KMS-11 (cell line): ENCODE measurements at regions not wholly inside any gene's neighbourhood (a gene's known extent, or its start where the extent isn't known, plus 50 kb on each side); places are given as distances from the start of the nearest gene placed in this dataset.

Source experiments
- H2AFZ ChIP-seq: fragments of 200-600 bp; sonication (generic); 2 replicates; pipeline ENCODE4 v1.6.1; 2016; ENCODE audit warnings: antibody characterized with exemption, mixed run types, low read depth
- H3K27ac ChIP-seq: fragments of 200-600 bp; sonication (generic); 2 replicates; pipeline ENCODE4 v1.6.1; 2016; ENCODE audit warnings: mild to moderate bottlenecking, mixed run types
- H3K27me3 ChIP-seq: fragments of 200-600 bp; sonication (generic); 2 replicates; pipeline ENCODE4 v1.6.1; 2017; ENCODE audit warnings: mild to moderate bottlenecking, low read depth, mixed run types, moderate library complexity; ENCODE audit not compliant: insufficient read depth
- H3K36me3 ChIP-seq: fragments of 200-600 bp; sonication (generic); 2 replicates; pipeline ENCODE4 v1.6.1; 2017; ENCODE audit warnings: mild to moderate bottlenecking, mixed run types; ENCODE audit not compliant: insufficient read depth
- H3K4me1 ChIP-seq: fragments of 200-600 bp; sonication (generic); 2 replicates; pipeline ENCODE4 v1.6.1; 2016; ENCODE audit warnings: mild to moderate bottlenecking, low read depth, mixed run types; ENCODE audit not compliant: poor library complexity, severe bottlenecking
- H3K4me2 ChIP-seq: fragments of 200-600 bp; sonication (generic); 2 replicates; pipeline ENCODE4 v1.7.0; 2016; ENCODE audit warnings: mild to moderate bottlenecking, mixed run types
- H3K4me3 ChIP-seq: fragments of 200-600 bp; sonication (generic); IDR thresholded peaks from 2 replicates; pipeline ENCODE4 v1.6.1; 2017; ENCODE audit warnings: low read depth, low read length, mixed read lengths; ENCODE audit not compliant: insufficient read depth
- H3K79me2 ChIP-seq: fragments of 200-600 bp; sonication (generic); 2 replicates; pipeline ENCODE4 v1.6.1; 2016; ENCODE audit warnings: low read depth, mixed run types; ENCODE audit not compliant: insufficient read depth
- H3K9ac ChIP-seq: fragments of 200-600 bp; sonication (generic); 2 replicates; pipeline ENCODE4 v1.6.1; 2016; ENCODE audit warnings: mild to moderate bottlenecking, mixed run types
- H4K20me1 ChIP-seq: fragments of 200-600 bp; sonication (generic); 2 replicates; pipeline ENCODE4 v1.6.1; 2016; ENCODE audit warnings: mild to moderate bottlenecking, mixed run types; ENCODE audit not compliant: insufficient read depth
- TF ChIP-seq, protein P1 (sequence below): fragments of 200-600 bp; sonication (generic); conservative IDR thresholded peaks from 2 replicates; pipeline ENCODE4 v1.6.1; 2017; ENCODE audit warnings: low read depth, mild to moderate bottlenecking, antibody characterized with exemption, low read length, moderate library complexity, mixed read lengths

DNA sequence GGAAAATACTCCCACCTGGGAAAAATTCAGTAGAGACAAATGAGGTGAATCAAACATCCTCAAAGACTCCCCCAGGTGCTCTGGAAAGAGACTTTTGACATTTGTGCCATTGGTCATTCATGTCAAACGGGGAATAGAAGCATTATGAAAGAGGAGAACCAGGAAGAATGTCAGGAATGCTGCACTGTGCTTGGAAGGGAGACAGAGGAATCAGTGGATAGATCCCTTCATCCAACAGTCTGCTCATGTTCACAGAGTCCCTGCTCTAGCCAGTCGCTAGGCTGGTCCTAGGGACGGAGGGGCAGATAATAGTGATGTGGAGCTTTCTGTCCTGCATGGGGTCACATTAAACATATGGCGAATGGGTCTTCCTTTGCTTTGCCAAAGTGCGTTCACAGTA, 384.4 kb downstream of the FGF9 start:
- Histone ChIP-seq H2AFZ (no peak overlapping the region), H3K9ac (no peak overlapping the region), H3K27ac (no peak overlapping the region), H3K4me1 (no peaks in the 10 kb centered on the region), H3K4me2 (no peak overlapping the region), H3K79me2 (no peaks in the 10 kb centered on the region), H3K36me3 (no peaks in the 10 kb centered on the region), H4K20me1 (no peaks in the 10 kb centered on the region), H3K27me3 (no peaks in the 10 kb centered on the region), H3K4me3 (no peak overlapping the region)
- TF ChIP-seq, protein P1, sequence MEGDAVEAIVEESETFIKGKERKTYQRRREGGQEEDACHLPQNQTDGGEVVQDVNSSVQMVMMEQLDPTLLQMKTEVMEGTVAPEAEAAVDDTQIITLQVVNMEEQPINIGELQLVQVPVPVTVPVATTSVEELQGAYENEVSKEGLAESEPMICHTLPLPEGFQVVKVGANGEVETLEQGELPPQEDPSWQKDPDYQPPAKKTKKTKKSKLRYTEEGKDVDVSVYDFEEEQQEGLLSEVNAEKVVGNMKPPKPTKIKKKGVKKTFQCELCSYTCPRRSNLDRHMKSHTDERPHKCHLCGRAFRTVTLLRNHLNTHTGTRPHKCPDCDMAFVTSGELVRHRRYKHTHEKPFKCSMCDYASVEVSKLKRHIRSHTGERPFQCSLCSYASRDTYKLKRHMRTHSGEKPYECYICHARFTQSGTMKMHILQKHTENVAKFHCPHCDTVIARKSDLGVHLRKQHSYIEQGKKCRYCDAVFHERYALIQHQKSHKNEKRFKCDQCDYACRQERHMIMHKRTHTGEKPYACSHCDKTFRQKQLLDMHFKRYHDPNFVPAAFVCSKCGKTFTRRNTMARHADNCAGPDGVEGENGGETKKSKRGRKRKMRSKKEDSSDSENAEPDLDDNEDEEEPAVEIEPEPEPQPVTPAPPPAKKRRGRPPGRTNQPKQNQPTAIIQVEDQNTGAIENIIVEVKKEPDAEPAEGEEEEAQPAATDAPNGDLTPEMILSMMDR, result no peak

DNA sequence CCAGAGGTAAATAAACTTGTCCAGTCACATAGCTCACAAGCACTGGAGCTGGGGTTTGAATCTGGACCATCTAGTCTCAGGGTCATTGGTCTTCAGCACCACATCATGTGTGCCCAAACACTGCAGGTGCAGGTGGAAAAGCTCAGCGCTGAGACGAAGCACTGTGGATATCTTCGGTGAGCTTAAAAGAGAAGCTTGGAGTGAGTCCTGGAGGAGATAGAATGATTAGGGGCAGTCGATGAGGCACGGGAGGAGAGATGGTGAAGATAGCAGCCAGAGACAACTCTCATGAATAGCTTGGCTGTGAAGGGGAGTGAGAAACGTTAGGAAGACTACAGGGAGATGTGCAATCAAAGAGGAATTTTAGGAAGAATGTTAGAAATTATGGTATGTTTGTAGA, 389.3 kb downstream of the FGF9 start:
- TF ChIP-seq, protein P1, result no peak
- no peak overlapping the region for H3K4me2 ChIP-seq
- H3K4me3 ChIP-seq, result no peak overlapping the region
- no peaks in the 10 kb centered on the region for H3K4me1 ChIP-seq
- no peak overlapping the region for H3K27ac ChIP-seq
- no peaks in the 10 kb centered on the region for H4K20me1 ChIP-seq
- H3K79me2 ChIP-seq, result no peaks in the 10 kb centered on the region
- H3K9ac ChIP-seq, result no peak overlapping the region
- no peaks in the 10 kb centered on the region for H3K27me3 ChIP-seq
- no peaks in the 10 kb centered on the region for H3K36me3 ChIP-seq
- no peak overlapping the region for H2AFZ ChIP-seq

DNA sequence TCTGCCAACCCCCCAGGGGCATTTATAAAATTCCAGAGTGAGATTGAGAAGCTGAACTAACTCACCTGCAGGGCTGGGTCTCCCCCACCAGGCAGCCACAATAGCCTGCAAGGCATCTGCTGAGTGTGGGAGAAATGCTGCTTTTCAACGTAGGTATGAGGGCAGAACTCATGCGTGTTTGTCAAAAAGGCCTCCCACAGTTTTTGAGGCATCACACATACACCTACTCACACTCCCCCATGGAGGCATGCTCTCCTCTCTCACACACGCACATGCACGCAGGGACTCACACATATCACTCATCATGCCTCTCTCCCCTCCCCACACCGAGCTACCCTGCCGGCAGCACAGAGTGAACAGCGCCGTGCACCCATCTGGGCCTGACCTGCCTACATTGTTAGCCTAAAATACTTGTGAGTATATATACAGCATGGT, 390.5 kb downstream of the FGF9 start:
- H3K79me2 ChIP-seq, result no peaks in the 10 kb centered on the region
- H3K4me1 ChIP-seq, result no peaks in the 10 kb centered on the region
- TF ChIP-seq, protein P1, result no peak
- no peak overlapping the region for H2AFZ ChIP-seq
- no peaks in the 10 kb centered on the region for H4K20me1 ChIP-seq
- no peak overlapping the region for H3K4me2 ChIP-seq
- no peaks in the 10 kb centered on the region for H3K27me3 ChIP-seq
- no peak overlapping the region for H3K9ac ChIP-seq
- no peaks in the 10 kb centered on the region for H3K36me3 ChIP-seq
- H3K4me3 ChIP-seq, result no peak overlapping the region
- H3K27ac ChIP-seq, result no peak overlapping the region

DNA sequence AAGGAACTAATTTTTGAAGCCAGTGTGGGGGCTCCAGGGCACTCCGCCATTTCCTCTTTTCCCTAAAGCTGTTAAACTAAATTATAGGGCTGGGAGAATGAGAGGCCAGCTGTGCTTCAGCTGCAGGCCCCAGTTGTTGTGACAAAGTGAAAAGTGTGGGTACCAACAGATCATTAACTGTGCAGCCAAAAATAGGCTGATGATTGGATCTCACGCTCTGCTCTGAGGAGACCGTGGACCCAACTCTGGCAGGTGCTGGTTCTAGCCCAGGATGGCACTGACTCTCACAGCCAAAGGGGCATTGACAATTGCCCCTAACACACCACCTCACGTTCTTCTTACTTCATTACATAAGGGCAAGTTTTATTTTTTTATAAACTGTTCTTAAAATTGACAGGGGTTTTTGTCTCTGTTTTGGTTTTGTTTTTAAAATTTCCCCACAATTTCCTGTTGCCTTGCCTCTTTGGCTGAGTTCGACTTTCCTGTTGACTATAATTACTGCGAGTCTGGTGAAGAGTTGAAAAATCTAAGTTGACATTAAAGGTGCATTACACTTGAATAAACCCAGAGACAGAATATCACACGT, 391.0 kb downstream of the FGF9 start:
- TF ChIP-seq, protein P1, result no peak
- Histone ChIP-seq H3K4me1 (no peaks in the 10 kb centered on the region), H3K9ac (no peak overlapping the region), H3K27me3 (no peaks in the 10 kb centered on the region), H4K20me1 (no peaks in the 10 kb centered on the region), H2AFZ (no peak overlapping the region), H3K79me2 (no peaks in the 10 kb centered on the region), H3K27ac (no peak overlapping the region), H3K4me2 (no peak overlapping the region), H3K36me3 (no peaks in the 10 kb centered on the region), H3K4me3 (no peak overlapping the region)
